Liver (tissue), 8 donors: ENCODE measurements at regions not wholly inside any gene's neighbourhood (a gene's known extent, or its start where the extent isn't known, plus 50 kb on each side); places are given as distances from the start of the nearest gene placed in this dataset.

ENCODE experiments used
- DNase-seq: peaks from one replicate; pipeline ENCODE4 v3.0.0-alpha.2; 2017; ENCODE audit warnings: low spot score
- H3K27ac ChIP-seq, 2 donors: one replicate each; pipeline ENCODE4 v1.7.0; 2013; ENCODE audit warnings: inconsistent platforms in 2 of 2, low read length in 2 of 2, control low read depth in 1 of 2, low read depth in 1 of 2, mild to moderate bottlenecking in 1 of 2
- H3K27me3 ChIP-seq, 4 donors: one replicate each; pipeline versions ENCODE4 v1.6.1 to v1.7.0; 2013; ENCODE audit warnings: low read length in 3 of 4, inconsistent platforms in 1 of 4, mild to moderate bottlenecking in 1 of 4, moderate library complexity in 1 of 4; ENCODE audit not compliant: control insufficient read depth in 4 of 4, insufficient read depth in 4 of 4
- H3K36me3 ChIP-seq, 4 donors: one replicate each; pipeline versions ENCODE4 v1.6.1 to v1.7.0; 2013; ENCODE audit warnings: low read length in 3 of 4, mild to moderate bottlenecking in 3 of 4, low read depth in 1 of 4, moderate library complexity in 1 of 4; ENCODE audit not compliant: control insufficient read depth in 4 of 4, insufficient read depth in 3 of 4
- H3K4me1 ChIP-seq, 4 donors: one replicate each; pipeline versions ENCODE4 v1.6.1 to v1.7.0; 2013; ENCODE audit warnings: low read length in 3 of 4, mild to moderate bottlenecking in 3 of 4, moderate library complexity in 1 of 4; ENCODE audit not compliant: control insufficient read depth in 4 of 4, insufficient read depth in 4 of 4
- H3K4me3 ChIP-seq, 3 donors: one replicate each; pipeline versions ENCODE4 v1.6.1 to v1.7.0; 2013; ENCODE audit warnings: low read length in 3 of 3, control low read depth in 1 of 3, low read depth in 1 of 3, mild to moderate bottlenecking in 1 of 3
- H3K9ac ChIP-seq, 2 donors: one replicate each; pipeline ENCODE4 v1.7.0; 2013; ENCODE audit warnings: low read length in 2 of 2, mild to moderate bottlenecking in 2 of 2, moderate library complexity in 2 of 2, control low read depth in 1 of 2, low read depth in 1 of 2
- H3K9me3 ChIP-seq, 4 donors: one replicate each; pipeline versions ENCODE4 v1.6.1 to v1.7.0; 2013; ENCODE audit warnings: low read length in 3 of 4; ENCODE audit not compliant: control insufficient read depth in 4 of 4
- EGR1 ChIP-seq, 2 donors: IDR thresholded peaks; 2 replicates each; pipeline ENCODE4 v1.6.1; 2016 to 2018; ENCODE audit warnings: antibody characterized with exemption in 2 of 2, low read depth in 2 of 2
- FOXA1 ChIP-seq: IDR thresholded peaks from 2 replicates; pipeline ENCODE4 v1.6.1; 2016; ENCODE audit warnings: antibody characterized with exemption
- GABPA ChIP-seq, 2 donors: IDR thresholded peaks in 1 of 2; conservative IDR thresholded peaks in 1 of 2; 2 replicates each; pipeline ENCODE4 v1.6.1; 2016; ENCODE audit warnings: antibody characterized with exemption in 2 of 2, mild to moderate bottlenecking in 1 of 2, moderate library complexity in 1 of 2
- HNF4A ChIP-seq, 2 donors: conservative IDR thresholded peaks; 2 replicates each; pipeline ENCODE4 v1.6.1; 2016; ENCODE audit warnings: antibody characterized with exemption in 2 of 2, mild to moderate bottlenecking in 2 of 2
- HNF4G ChIP-seq: IDR thresholded peaks from 2 replicates; pipeline ENCODE4 v1.6.1; 2016; ENCODE audit warnings: antibody characterized with exemption
- JUND ChIP-seq, 2 donors: IDR thresholded peaks; 2 replicates each; pipeline ENCODE4 v1.6.1; 2016; ENCODE audit warnings: antibody characterized with exemption in 2 of 2
- NR2F2 ChIP-seq: IDR thresholded peaks from 2 replicates; pipeline ENCODE4 v1.6.1; 2016; ENCODE audit warnings: antibody characterized with exemption
- RAD21 ChIP-seq, 2 donors: IDR thresholded peaks; 2 replicates each; pipeline ENCODE4 v1.6.1; 2016; ENCODE audit warnings: antibody characterized with exemption in 2 of 2, mild to moderate bottlenecking in 2 of 2
- REST ChIP-seq: IDR thresholded peaks from 2 replicates; pipeline ENCODE4 v1.6.1; 2016; ENCODE audit warnings: antibody characterized with exemption, mild to moderate bottlenecking
- RXRA ChIP-seq, 2 donors: IDR thresholded peaks; 2 replicates each; pipeline ENCODE4 v1.6.1; 2017 to 2018; ENCODE audit warnings: antibody characterized with exemption in 2 of 2, mild to moderate bottlenecking in 1 of 2
- SP1 ChIP-seq: IDR thresholded peaks from 2 replicates; pipeline ENCODE4 v1.6.1; 2018; ENCODE audit warnings: antibody characterized with exemption, mild to moderate bottlenecking
- TAF1 ChIP-seq: conservative IDR thresholded peaks from 2 replicates; pipeline ENCODE4 v1.6.1; 2016; ENCODE audit warnings: antibody characterized with exemption, mild to moderate bottlenecking
- YY1 ChIP-seq: IDR thresholded peaks from 2 replicates; pipeline ENCODE4 v1.6.1; 2016; ENCODE audit warnings: antibody characterized with exemption, mild to moderate bottlenecking
- ZBTB33 ChIP-seq: IDR thresholded peaks from 2 replicates; pipeline ENCODE4 v1.6.1; 2016; ENCODE audit warnings: antibody characterized with exemption
- WGBS: extraction: QIAGEN DNeasy Blood & Tissue Kit; methylation state at CpG from one replicate; pipeline ENCODE4 v1.1.7; 2013; 5-methylcytosine and 5-hydroxymethylcytosine counted together
- TF ChIP-seq, protein P1 (sequence below): IDR thresholded peaks from 2 replicates; pipeline ENCODE4 v1.6.1; 2016; ENCODE audit warnings: antibody characterized with exemption
- TF ChIP-seq, protein P2 (sequence below): fragments of 150-350 bp; IDR thresholded peaks from 2 replicates; pipeline ENCODE4 v1.5.1; 2017; ENCODE audit warnings: improper control_type of control experiment, low read depth, low read length; ENCODE audit not compliant: missing input control
- TF ChIP-seq, protein P3 (sequence below): IDR thresholded peaks from 2 replicates; pipeline ENCODE4 v1.6.1; 2016; ENCODE audit warnings: antibody characterized with exemption
- donor health status: healthy.
- donor health status: healthy.
- donor health status: healthy.
- donor health status: healthy.
- donor health status: healthy.

DNA sequence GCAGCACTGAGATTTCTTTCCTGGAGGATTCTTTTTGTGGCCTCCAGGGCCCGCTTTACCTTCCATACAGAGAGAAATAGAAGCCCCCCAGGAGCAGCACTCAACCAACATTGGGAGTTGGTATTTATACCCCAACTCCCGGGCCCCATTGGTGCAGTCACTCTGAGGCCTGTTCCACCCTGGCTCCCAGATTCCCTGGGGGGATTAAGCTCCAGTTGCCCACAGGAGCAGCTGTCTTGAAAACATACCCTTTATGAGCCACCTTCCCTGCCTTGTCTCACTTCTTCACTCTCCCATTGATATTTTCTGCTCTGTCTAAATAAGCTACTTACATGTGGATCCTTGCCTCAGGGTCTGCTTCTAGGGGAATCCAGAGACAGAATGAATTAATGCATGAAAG is 167.8 kb downstream of the KATNIP start (continued):
- TF ChIP-seq HNF4A (conservative IDR thresholded peaks at IDR 0.05): no peak
- no peak for TF ChIP-seq SP1
- TF ChIP-seq GABPA (IDR thresholded peaks at IDR 0.05 in 1 of 2, conservative IDR thresholded peaks at IDR 0.05 in 1 of 2): no peak
- no peak for TF ChIP-seq YY1

DNA sequence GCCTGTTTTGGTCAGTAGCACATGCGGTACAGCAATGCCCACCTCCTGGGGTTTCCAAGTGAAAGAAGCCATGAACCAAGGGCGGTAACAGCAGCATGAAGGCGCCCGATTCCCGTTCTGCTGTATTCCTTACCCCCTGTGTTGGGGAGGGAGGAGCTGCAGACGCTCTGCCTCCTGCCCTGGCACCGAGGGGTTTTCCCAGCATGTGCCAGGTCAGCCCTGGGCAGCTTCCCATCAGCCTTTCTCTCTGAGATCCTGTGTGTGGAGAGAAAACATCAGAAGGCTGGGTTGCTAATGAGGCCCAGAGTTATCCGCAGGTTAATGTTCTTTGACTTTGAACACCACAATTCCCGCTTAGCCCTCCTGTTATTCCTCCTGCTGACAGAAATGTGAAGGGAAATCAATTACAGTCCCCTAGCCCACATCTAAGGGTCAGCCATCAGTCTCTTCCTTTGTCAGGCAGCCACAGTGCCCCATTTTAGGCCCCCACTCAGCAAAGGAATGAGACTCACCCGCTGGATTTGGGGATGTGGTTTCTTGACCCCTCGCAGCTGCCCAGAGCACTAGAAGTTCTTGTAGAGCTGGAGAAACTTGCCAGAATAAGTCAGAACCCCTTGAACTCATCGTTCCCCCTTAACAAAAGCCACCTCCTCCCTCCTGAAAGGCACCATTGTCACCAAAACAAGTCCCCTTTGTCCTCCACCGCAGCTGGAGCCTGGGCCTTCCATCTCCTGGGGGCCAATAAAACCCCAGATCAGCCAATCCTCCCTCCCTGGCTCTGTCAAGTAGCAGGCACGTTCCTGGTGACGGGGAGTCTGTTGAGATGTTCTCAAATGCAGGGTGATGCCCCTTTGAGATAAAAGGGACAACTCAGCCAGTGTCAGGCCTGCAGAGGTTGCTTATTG is 168.5 kb downstream of the KATNIP start:
- Histone ChIP-seq H3K9ac (no peak overlapping the region), H3K4me3 (no peak overlapping the region), H3K9me3 (no peaks in the 10 kb centered on the region), H3K36me3 (no peaks in the 10 kb centered on the region), H3K27ac (no peak overlapping the region), H3K4me1 (no peaks in the 10 kb centered on the region), H3K27me3 (no peaks in the 10 kb centered on the region)
- DNase-seq: no peak
- 88% methylated on average over 15 of the region's 15 CpGs for WGBS
- TF ChIP-seq, protein P1, sequence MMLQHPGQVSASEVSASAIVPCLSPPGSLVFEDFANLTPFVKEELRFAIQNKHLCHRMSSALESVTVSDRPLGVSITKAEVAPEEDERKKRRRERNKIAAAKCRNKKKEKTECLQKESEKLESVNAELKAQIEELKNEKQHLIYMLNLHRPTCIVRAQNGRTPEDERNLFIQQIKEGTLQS: no peak
- TF ChIP-seq SP1 (no peak), YY1 (no peak), FOXA1 (no peak), RAD21 (IDR thresholded peaks at IDR 0.05) (no peak), HNF4G (no peak), REST (no peak), TAF1 (no peak), JUND (IDR thresholded peaks at IDR 0.05) (no peak), RXRA (IDR thresholded peaks at IDR 0.05) (no peak), NR2F2 (no peak)
- TF ChIP-seq, protein P2, sequence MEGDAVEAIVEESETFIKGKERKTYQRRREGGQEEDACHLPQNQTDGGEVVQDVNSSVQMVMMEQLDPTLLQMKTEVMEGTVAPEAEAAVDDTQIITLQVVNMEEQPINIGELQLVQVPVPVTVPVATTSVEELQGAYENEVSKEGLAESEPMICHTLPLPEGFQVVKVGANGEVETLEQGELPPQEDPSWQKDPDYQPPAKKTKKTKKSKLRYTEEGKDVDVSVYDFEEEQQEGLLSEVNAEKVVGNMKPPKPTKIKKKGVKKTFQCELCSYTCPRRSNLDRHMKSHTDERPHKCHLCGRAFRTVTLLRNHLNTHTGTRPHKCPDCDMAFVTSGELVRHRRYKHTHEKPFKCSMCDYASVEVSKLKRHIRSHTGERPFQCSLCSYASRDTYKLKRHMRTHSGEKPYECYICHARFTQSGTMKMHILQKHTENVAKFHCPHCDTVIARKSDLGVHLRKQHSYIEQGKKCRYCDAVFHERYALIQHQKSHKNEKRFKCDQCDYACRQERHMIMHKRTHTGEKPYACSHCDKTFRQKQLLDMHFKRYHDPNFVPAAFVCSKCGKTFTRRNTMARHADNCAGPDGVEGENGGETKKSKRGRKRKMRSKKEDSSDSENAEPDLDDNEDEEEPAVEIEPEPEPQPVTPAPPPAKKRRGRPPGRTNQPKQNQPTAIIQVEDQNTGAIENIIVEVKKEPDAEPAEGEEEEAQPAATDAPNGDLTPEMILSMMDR: no peak
- TF ChIP-seq, protein P3, sequence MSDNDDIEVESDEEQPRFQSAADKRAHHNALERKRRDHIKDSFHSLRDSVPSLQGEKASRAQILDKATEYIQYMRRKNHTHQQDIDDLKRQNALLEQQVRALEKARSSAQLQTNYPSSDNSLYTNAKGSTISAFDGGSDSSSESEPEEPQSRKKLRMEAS: no peak

- 99% methylated on average over 3 of the region's 3 CpGs for WGBS
- Histone ChIP-seq H3K4me3 (no peak overlapping the region), H3K27ac (no peak overlapping the region), H3K4me1 (no peaks in the 10 kb centered on the region), H3K27me3 (no peaks in the 10 kb centered on the region), H3K9ac (no peak overlapping the region), H3K36me3 (no peaks in the 10 kb centered on the region), H3K9me3 (no peaks in the 10 kb centered on the region)
- DNase-seq: no peak
- TF ChIP-seq JUND (IDR thresholded peaks at IDR 0.05) (no peak), ZBTB33 (no peak), NR2F2 (no peak), EGR1 (IDR thresholded peaks at IDR 0.05; ENCODE audit: low read depth in 2 of 2) (no peak), GABPA (IDR thresholded peaks at IDR 0.05 in 1 of 2, conservative IDR thresholded peaks at IDR 0.05 in 1 of 2) (no peak), RXRA (IDR thresholded peaks at IDR 0.05) (no peak), FOXA1 (no peak), REST (no peak)
- TF ChIP-seq, protein P3: no peak
Measured at GRCh38 chr16:27719106-27719445, 169.1 kb downstream of the KATNIP start.
